ENCODE measurements at regions not wholly inside any gene's neighbourhood (a gene's known extent, or its start where the extent isn't known, plus 50 kb on each side); places are given as distances from the start of the nearest gene placed in this dataset.

DNA sequence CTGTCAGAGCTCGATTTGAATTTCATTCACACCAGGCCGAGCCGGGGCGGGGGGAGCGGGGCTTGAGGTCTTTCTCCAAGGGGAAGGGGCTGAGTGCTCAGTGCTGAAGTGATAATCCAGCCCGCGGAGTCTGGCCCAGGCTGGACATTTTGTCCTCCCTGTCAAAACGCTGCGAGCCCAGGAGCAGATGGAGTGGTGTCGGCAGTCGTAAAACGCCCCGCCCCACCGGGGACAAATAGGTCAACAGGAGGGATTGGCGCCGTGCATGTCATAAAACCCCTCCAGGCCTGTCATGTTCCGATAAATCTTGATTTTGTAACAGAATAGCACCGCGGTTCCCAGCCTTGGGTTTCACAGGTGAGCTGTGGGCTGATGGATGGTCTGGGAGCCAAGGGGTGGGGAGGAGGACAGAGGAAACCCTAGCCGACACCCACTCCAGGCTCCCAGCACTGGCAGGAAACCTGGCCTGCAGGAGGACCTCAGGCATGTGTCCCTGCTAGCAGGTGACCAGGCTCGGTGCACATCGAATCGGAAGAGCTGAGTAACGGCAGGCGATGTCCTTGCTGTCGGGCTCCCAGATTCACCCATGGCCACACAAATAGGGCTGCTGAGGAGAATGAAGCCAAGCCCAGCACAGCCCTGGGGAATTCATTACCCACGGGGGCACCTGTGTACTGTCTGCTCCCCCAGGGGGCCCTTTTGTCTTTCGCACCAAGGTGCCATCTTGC is 341.4 kb downstream of the FOXL1 start:
- 62% methylated on average over 28 of the region's 28 CpGs for WGBS (ENCODE audit: low lambda C conversion rate, missing lambda C conversion rate)
- peak overlapping the region; percentile 35 for H2AFZ ChIP-seq
- H3K9me3 ChIP-seq (ENCODE audit: low read depth) = no peaks in the 10 kb centered on the region
- peaks cover 2% of the 10 kb centered on the region for H3K27me3 ChIP-seq
- no peak overlapping the region for H3K4me3 ChIP-seq
- peaks cover 14% of the 10 kb centered on the region for H3K4me1 ChIP-seq (ENCODE audit: insufficient read depth)
- no peaks in the 10 kb centered on the region for H3K9me2 ChIP-seq (replicated peaks; ENCODE audit: insufficient read depth)
- no peak for DNase-seq (ENCODE audit: low spot score)
- H3K36me3 ChIP-seq (replicated peaks; ENCODE audit: insufficient read depth, low read depth) = no peaks in the 10 kb centered on the region
- H3K27ac ChIP-seq = no peak overlapping the region
- peak overlapping the region; percentile 25 for H3K4me2 ChIP-seq
- H4K20me1 ChIP-seq (ENCODE audit: insufficient read depth, poor library complexity, severe bottlenecking) = no peaks in the 10 kb centered on the region
- TF ChIP-seq EZH2 (IDR thresholded peaks at IDR 0.05; ENCODE audit: borderline replicate concordance) (no peak), EZH2phosphoT487 (IDR thresholded peaks at IDR 0.05; ENCODE audit: low read depth, severe bottlenecking, unreplicated experiment) (no peak)
- TF ChIP-seq, protein P1, sequence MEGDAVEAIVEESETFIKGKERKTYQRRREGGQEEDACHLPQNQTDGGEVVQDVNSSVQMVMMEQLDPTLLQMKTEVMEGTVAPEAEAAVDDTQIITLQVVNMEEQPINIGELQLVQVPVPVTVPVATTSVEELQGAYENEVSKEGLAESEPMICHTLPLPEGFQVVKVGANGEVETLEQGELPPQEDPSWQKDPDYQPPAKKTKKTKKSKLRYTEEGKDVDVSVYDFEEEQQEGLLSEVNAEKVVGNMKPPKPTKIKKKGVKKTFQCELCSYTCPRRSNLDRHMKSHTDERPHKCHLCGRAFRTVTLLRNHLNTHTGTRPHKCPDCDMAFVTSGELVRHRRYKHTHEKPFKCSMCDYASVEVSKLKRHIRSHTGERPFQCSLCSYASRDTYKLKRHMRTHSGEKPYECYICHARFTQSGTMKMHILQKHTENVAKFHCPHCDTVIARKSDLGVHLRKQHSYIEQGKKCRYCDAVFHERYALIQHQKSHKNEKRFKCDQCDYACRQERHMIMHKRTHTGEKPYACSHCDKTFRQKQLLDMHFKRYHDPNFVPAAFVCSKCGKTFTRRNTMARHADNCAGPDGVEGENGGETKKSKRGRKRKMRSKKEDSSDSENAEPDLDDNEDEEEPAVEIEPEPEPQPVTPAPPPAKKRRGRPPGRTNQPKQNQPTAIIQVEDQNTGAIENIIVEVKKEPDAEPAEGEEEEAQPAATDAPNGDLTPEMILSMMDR (IDR thresholded peaks at IDR 0.05; ENCODE audit: poor library complexity) = no peak
- H3K79me2 ChIP-seq = no peaks in the 10 kb centered on the region

DNA sequence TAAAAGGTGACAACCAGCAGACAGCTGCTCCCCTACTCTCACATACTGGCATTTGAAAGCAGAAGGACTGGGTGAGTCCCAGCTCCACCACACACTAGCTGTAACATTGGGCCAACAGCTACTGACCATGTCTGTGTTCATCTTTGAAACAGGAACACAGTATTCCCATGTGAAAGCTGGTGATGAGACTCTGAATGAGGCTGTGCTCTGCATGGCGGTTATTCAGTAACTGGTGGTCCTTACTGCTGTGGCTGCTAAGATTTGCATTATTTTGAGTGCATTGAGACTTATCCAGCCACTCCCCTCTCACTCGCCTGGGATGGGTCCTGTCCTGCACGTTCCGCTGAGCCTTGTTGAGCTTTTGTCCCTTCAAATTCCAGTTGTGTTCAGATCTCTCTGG is 342.9 kb downstream of the FOXL1 start:
- Histone ChIP-seq H3K4me1 (ENCODE audit: insufficient read depth) (peaks cover 25% of the 10 kb centered on the region), H3K27me3 (peaks cover 2% of the 10 kb centered on the region), H3K79me2 (no peaks in the 10 kb centered on the region), H3K4me2 (no peak overlapping the region), H4K20me1 (ENCODE audit: insufficient read depth, poor library complexity, severe bottlenecking) (no peaks in the 10 kb centered on the region), H3K9me3 (ENCODE audit: low read depth) (no peaks in the 10 kb centered on the region), H3K4me3 (no peak overlapping the region), H3K36me3 (replicated peaks; ENCODE audit: insufficient read depth, low read depth) (no peaks in the 10 kb centered on the region), H2AFZ (no peak overlapping the region), H3K9me2 (replicated peaks; ENCODE audit: insufficient read depth) (no peaks in the 10 kb centered on the region), H3K27ac (no peak overlapping the region)
- TF ChIP-seq, protein P1 (IDR thresholded peaks at IDR 0.05; ENCODE audit: poor library complexity) = no peak
- TF ChIP-seq EZH2 (IDR thresholded peaks at IDR 0.05; ENCODE audit: borderline replicate concordance) (no peak), EZH2phosphoT487 (IDR thresholded peaks at IDR 0.05; ENCODE audit: low read depth, severe bottlenecking, unreplicated experiment) (no peak)
- 96% methylated on average over 4 of the region's 4 CpGs for WGBS (ENCODE audit: low lambda C conversion rate, missing lambda C conversion rate)
- no peak for DNase-seq (ENCODE audit: low spot score)

DNA sequence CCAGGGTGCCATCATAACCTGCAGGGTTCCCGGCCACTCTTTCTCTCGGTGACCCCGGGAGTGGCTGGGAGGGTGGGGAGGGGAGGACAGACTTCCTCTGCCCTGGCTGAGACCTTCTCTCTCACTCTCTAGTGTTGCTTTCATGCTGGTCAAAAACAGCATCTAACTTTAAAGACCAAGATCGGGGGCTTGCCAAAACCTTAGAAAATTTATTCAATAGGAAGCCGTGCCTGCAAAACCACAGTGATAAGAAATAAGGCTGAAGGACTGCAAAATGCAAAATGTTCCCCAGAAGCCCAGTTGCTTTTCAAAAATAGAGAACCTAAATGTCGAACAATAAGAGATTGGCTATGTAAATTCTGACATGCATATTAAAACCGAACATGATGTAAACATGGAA is 344.0 kb downstream of the FOXL1 start:
- H2AFZ ChIP-seq = no peak overlapping the region
- 89% methylated on average over 7 of the region's 7 CpGs for WGBS (ENCODE audit: low lambda C conversion rate, missing lambda C conversion rate)

More for the DNA sequence above, 344.0 kb downstream of the FOXL1 start:
- Histone ChIP-seq H3K9me3 (ENCODE audit: low read depth) (no peaks in the 10 kb centered on the region), H3K4me1 (ENCODE audit: insufficient read depth) (peaks cover 25% of the 10 kb centered on the region), H3K36me3 (replicated peaks; ENCODE audit: insufficient read depth, low read depth) (no peaks in the 10 kb centered on the region), H3K27me3 (peaks cover 2% of the 10 kb centered on the region), H4K20me1 (ENCODE audit: insufficient read depth, poor library complexity, severe bottlenecking) (no peaks in the 10 kb centered on the region), H3K4me3 (no peak overlapping the region), H3K27ac (no peak overlapping the region), H3K79me2 (no peaks in the 10 kb centered on the region), H3K4me2 (no peak overlapping the region), H3K9me2 (replicated peaks; ENCODE audit: insufficient read depth) (no peaks in the 10 kb centered on the region)
- TF ChIP-seq, protein P1 (IDR thresholded peaks at IDR 0.05; ENCODE audit: poor library complexity) = no peak
- TF ChIP-seq EZH2phosphoT487 (IDR thresholded peaks at IDR 0.05; ENCODE audit: low read depth, severe bottlenecking, unreplicated experiment) (no peak), EZH2 (IDR thresholded peaks at IDR 0.05; ENCODE audit: borderline replicate concordance) (no peak)
- DNase-seq (ENCODE audit: low spot score) = no peak

Data from hepatocyte (in vitro differentiated cells).